Stimulated activated effector memory CD8-positive, alpha-beta T cell treated with anti-CD3 and anti-CD28 coated beads, Interleukin-12 subunit alpha, Interleukin-12 subunit beta, amount 100 ng/mL, for 72 hours (primary cell): ENCODE measurements at regions not wholly inside any gene's neighbourhood (a gene's known extent, or its start where the extent isn't known, plus 50 kb on each side); places are given as distances from the start of the nearest gene placed in this dataset.

ENCODE experiments used
- ATAC-seq: fragments of 150-1000 bp; cut with Tn5 transposase; 2 replicates; pipeline ENCODE4 v1.10.0; 2021
- DNase-seq, 2 donors: peaks; one replicate each; pipeline ENCODE4 v3.0.0; 2021 to 2022; ENCODE audit warnings: low spot score in 2 of 2
- H3K27ac Mint-ChIP-seq: one replicate; pipeline ENCODE4 v1.8.0; 2022; ENCODE audit warnings: mild to moderate bottlenecking, mixed read lengths
- H3K36me3 Mint-ChIP-seq: one replicate; pipeline ENCODE4 v1.8.0; 2022; ENCODE audit warnings: mild to moderate bottlenecking, mixed read lengths
- H3K4me1 Mint-ChIP-seq: one replicate; pipeline ENCODE4 v1.8.0; 2022; ENCODE audit warnings: mixed read lengths
- H3K4me3 Mint-ChIP-seq: one replicate; pipeline ENCODE4 v1.8.0; 2022; ENCODE audit warnings: mild to moderate bottlenecking, mixed read lengths
- H3K9me3 Mint-ChIP-seq: one replicate; pipeline ENCODE4 v1.8.0; 2022; ENCODE audit warnings: mixed read lengths

- Mint-ChIP-seq H3K9me3 (peaks cover 18% of the 10 kb centered on the region), H3K4me1 (no peaks in the 10 kb centered on the region), H3K4me3 (no peak overlapping the region), H3K27ac (no peak overlapping the region), H3K36me3 (no peaks in the 10 kb centered on the region)
- no peak for DNase-seq
- ATAC-seq, result no peak
Measured at GRCh38 chr13:37226971-37227370, 121.5 kb upstream of the CSNK1A1L start.

- Mint-ChIP-seq H3K27ac (no peak overlapping the region), H3K36me3 (no peaks in the 10 kb centered on the region), H3K9me3 (peaks cover 18% of the 10 kb centered on the region), H3K4me3 (no peak overlapping the region), H3K4me1 (no peaks in the 10 kb centered on the region)
- DNase-seq, result no peak
- no peak for ATAC-seq
Measured at GRCh38 chr13:37225414-37226070, 120.1 kb upstream of the CSNK1A1L start.

- H3K4me3 Mint-ChIP-seq, result no peak overlapping the region
- no peak for ATAC-seq
- no peaks in the 10 kb centered on the region for H3K4me1 Mint-ChIP-seq
- DNase-seq, result no peak
- H3K36me3 Mint-ChIP-seq, result no peaks in the 10 kb centered on the region
- H3K9me3 Mint-ChIP-seq, result no peaks in the 10 kb centered on the region
- no peak overlapping the region for H3K27ac Mint-ChIP-seq
Measured at GRCh38 chr13:37216331-37216730, 110.9 kb upstream of the CSNK1A1L start.

GRCh38 chr13:37212826-37213225 lies 107.4 kb upstream of the CSNK1A1L start:
- no peak overlapping the region for H3K27ac Mint-ChIP-seq
- no peak overlapping the region for H3K4me3 Mint-ChIP-seq
- no peaks in the 10 kb centered on the region for H3K36me3 Mint-ChIP-seq
- H3K9me3 Mint-ChIP-seq, result no peaks in the 10 kb centered on the region
- no peak for ATAC-seq
- DNase-seq, result no peak
- H3K4me1 Mint-ChIP-seq, result no peaks in the 10 kb centered on the region

GRCh38 chr13:37211487-37211886 lies 106.0 kb upstream of the CSNK1A1L start:
- Mint-ChIP-seq H3K27ac (no peak overlapping the region), H3K4me1 (no peaks in the 10 kb centered on the region), H3K36me3 (no peaks in the 10 kb centered on the region), H3K4me3 (no peak overlapping the region), H3K9me3 (no peaks in the 10 kb centered on the region)
- DNase-seq (no peak), ATAC-seq (no peak)

- no peaks in the 10 kb centered on the region for H3K4me1 Mint-ChIP-seq
- H3K9me3 Mint-ChIP-seq, result no peaks in the 10 kb centered on the region
- H3K36me3 Mint-ChIP-seq, result no peaks in the 10 kb centered on the region
- no peak overlapping the region for H3K4me3 Mint-ChIP-seq
- no peak for ATAC-seq
- no peak for DNase-seq
- no peak overlapping the region for H3K27ac Mint-ChIP-seq
Measured at GRCh38 chr13:37209621-37210580, 104.4 kb upstream of the CSNK1A1L start.

- no peaks in the 10 kb centered on the region for H3K36me3 Mint-ChIP-seq
- H3K9me3 Mint-ChIP-seq, result no peaks in the 10 kb centered on the region
- no peak overlapping the region for H3K4me3 Mint-ChIP-seq
- no peak for ATAC-seq
- DNase-seq, result no peak
- no peak overlapping the region for H3K27ac Mint-ChIP-seq
- no peaks in the 10 kb centered on the region for H3K4me1 Mint-ChIP-seq
Measured at GRCh38 chr13:37207691-37208451, 102.4 kb upstream of the CSNK1A1L start.

- Mint-ChIP-seq H3K9me3 (no peaks in the 10 kb centered on the region), H3K4me1 (no peaks in the 10 kb centered on the region), H3K27ac (no peak overlapping the region), H3K4me3 (no peak overlapping the region), H3K36me3 (no peaks in the 10 kb centered on the region)
- ATAC-seq (no peak), DNase-seq (no peak)
Measured at GRCh38 chr13:37202264-37202663, 96.8 kb upstream of the CSNK1A1L start.

GRCh38 chr13:37201081-37201480 lies 95.6 kb upstream of the CSNK1A1L start:
- no peak overlapping the region for H3K27ac Mint-ChIP-seq
- no peak for DNase-seq
- H3K36me3 Mint-ChIP-seq, result no peaks in the 10 kb centered on the region
- ATAC-seq, result no peak
- H3K9me3 Mint-ChIP-seq, result no peaks in the 10 kb centered on the region
- H3K4me3 Mint-ChIP-seq, result no peak overlapping the region
- H3K4me1 Mint-ChIP-seq, result no peaks in the 10 kb centered on the region

- no peak for ATAC-seq
- no peak overlapping the region for H3K4me3 Mint-ChIP-seq
Measured at GRCh38 chr13:37198629-37199028, 93.2 kb upstream of the CSNK1A1L start.

GRCh38 chr13:37195621-37196020 lies 90.2 kb upstream of the CSNK1A1L start:
- H3K4me3 Mint-ChIP-seq, result no peak overlapping the region
- DNase-seq (no peak), ATAC-seq (no peak)
- H3K36me3 Mint-ChIP-seq, result no peaks in the 10 kb centered on the region
- no peaks in the 10 kb centered on the region for H3K4me1 Mint-ChIP-seq
- no peaks in the 10 kb centered on the region for H3K9me3 Mint-ChIP-seq
- no peak overlapping the region for H3K27ac Mint-ChIP-seq

More at GRCh38 chr13:37198629-37199028, 93.2 kb upstream of the CSNK1A1L start:
- Mint-ChIP-seq H3K36me3 (no peaks in the 10 kb centered on the region), H3K9me3 (no peaks in the 10 kb centered on the region), H3K27ac (no peak overlapping the region), H3K4me1 (no peaks in the 10 kb centered on the region)
- DNase-seq, result no peak

- H3K36me3 Mint-ChIP-seq, result no peaks in the 10 kb centered on the region
- H3K4me1 Mint-ChIP-seq, result no peaks in the 10 kb centered on the region
- DNase-seq, result no peak
- no peak overlapping the region for H3K27ac Mint-ChIP-seq
- no peak overlapping the region for H3K4me3 Mint-ChIP-seq
- ATAC-seq, result no peak
- H3K9me3 Mint-ChIP-seq, result no peaks in the 10 kb centered on the region
Measured at GRCh38 chr13:37194428-37194861, 89.0 kb upstream of the CSNK1A1L start.

GRCh38 chr13:37192956-37193355 lies 87.5 kb upstream of the CSNK1A1L start:
- H3K36me3 Mint-ChIP-seq, result no peaks in the 10 kb centered on the region
- no peak overlapping the region for H3K4me3 Mint-ChIP-seq
- ATAC-seq (no peak), DNase-seq (no peak)
- no peak overlapping the region for H3K27ac Mint-ChIP-seq
- peaks cover 3% of the 10 kb centered on the region for H3K9me3 Mint-ChIP-seq
- no peaks in the 10 kb centered on the region for H3K4me1 Mint-ChIP-seq

GRCh38 chr13:37187621-37188020 lies 82.2 kb upstream of the CSNK1A1L start:
- ATAC-seq, result no peak
- DNase-seq, result no peak

GRCh38 chr13:37187105-37187504 lies 81.6 kb upstream of the CSNK1A1L start:
- no peak overlapping the region for H3K27ac Mint-ChIP-seq
- no peaks in the 10 kb centered on the region for H3K4me1 Mint-ChIP-seq
- H3K4me3 Mint-ChIP-seq, result no peak overlapping the region
- peaks cover 9% of the 10 kb centered on the region for H3K9me3 Mint-ChIP-seq
- DNase-seq (no peak), ATAC-seq (no peak)
- H3K36me3 Mint-ChIP-seq, result no peaks in the 10 kb centered on the region

More at GRCh38 chr13:37187621-37188020, 82.2 kb upstream of the CSNK1A1L start:
- Mint-ChIP-seq H3K4me3 (no peak overlapping the region), H3K9me3 (peaks cover 9% of the 10 kb centered on the region), H3K4me1 (no peaks in the 10 kb centered on the region), H3K27ac (no peak overlapping the region), H3K36me3 (no peaks in the 10 kb centered on the region)
